Coronary artery (tissue), 2 donors: ENCODE measurements at regions not wholly inside any gene's neighbourhood (a gene's known extent, or its start where the extent isn't known, plus 50 kb on each side); places are given as distances from the start of the nearest gene placed in this dataset.

Experiments used
- DNase-seq: peaks from one replicate; pipeline ENCODE4 v3.0.0-alpha.2; 2017; ENCODE audit warnings: low spot score
- H3K27ac ChIP-seq, 2 donors: fragments of 200-600 bp; sonication (generic); one replicate each; pipeline ENCODE4 v1.5.1; 2016 to 2019
- H3K4me3 ChIP-seq: fragments of 200-600 bp; sonication (generic); 2 replicates; pipeline ENCODE4 v1.5.1; 2016; ENCODE audit warnings: mild to moderate bottlenecking, moderate library complexity
- CTCF ChIP-seq: fragments of 200-600 bp; sonication (generic); IDR thresholded peaks from one replicate; pipeline ENCODE4 v1.5.1; 2019; ENCODE audit warnings: antibody characterized with exemption

GRCh38 chr13:63190742-63191141, 1775.1 kb upstream of the PCDH20 start:
- Histone ChIP-seq H3K4me3 (no peak overlapping the region), H3K27ac (no peak overlapping the region)
- no peak for DNase-seq
- no peak for TF ChIP-seq CTCF

GRCh38 chr13:63190219-63190618, 1774.6 kb upstream of the PCDH20 start:
- no peak overlapping the region for H3K27ac ChIP-seq
- DNase-seq: no peak
- H3K4me3 ChIP-seq: no peak overlapping the region
- no peak for TF ChIP-seq CTCF

- H3K4me3 ChIP-seq: no peak overlapping the region
- H3K27ac ChIP-seq: no peak overlapping the region
- no peak for DNase-seq
- no peak for TF ChIP-seq CTCF
Measured at GRCh38 chr13:63189712-63190111, 1774.1 kb upstream of the PCDH20 start.

- no peak for DNase-seq
- H3K27ac ChIP-seq: no peak overlapping the region
- no peak overlapping the region for H3K4me3 ChIP-seq
- no peak for TF ChIP-seq CTCF
Measured at GRCh38 chr13:63184693-63185092, 1769.0 kb upstream of the PCDH20 start.

- H3K27ac ChIP-seq: no peak overlapping the region
- DNase-seq: no peak
- TF ChIP-seq CTCF: no peak
- no peak overlapping the region for H3K4me3 ChIP-seq
Measured at GRCh38 chr13:63175536-63175935, 1759.9 kb upstream of the PCDH20 start.

GRCh38 chr13:63167699-63168337, 1752.2 kb upstream of the PCDH20 start:
- H3K4me3 ChIP-seq: no peak overlapping the region
- no peak for TF ChIP-seq CTCF
- DNase-seq: no peak
- H3K27ac ChIP-seq: no peak overlapping the region

GRCh38 chr13:63166345-63166744, 1750.7 kb upstream of the PCDH20 start:
- DNase-seq: no peak
- Histone ChIP-seq H3K27ac (no peak overlapping the region), H3K4me3 (no peak overlapping the region)
- no peak for TF ChIP-seq CTCF
